ENCODE measurements at regions not wholly inside any gene's neighbourhood (a gene's known extent, or its start where the extent isn't known, plus 50 kb on each side); places are given as distances from the start of the nearest gene placed in this dataset.

DNA sequence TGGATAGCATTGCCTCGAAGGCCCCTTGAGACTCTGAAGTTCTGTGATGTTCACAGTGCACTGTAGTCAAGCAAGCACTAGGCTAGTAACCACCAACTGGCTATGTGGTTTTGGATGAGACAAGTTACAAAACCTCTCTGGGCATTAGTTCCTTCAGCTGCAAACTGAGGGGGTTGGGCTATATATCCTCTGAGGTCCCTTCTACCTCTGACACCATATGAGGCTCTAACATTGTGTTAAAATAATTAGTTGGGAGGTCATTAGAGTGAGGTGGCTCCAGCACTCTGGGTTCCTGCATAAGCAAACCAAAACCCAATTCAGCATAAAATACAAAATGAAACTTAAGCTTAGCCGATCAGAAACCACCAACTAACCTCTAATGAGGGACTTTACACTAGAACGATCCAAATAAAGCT lies 209.5 kb upstream of the LRRN1 start:
- Mint-ChIP-seq H3K4me3 (no peak overlapping the region), H3K4me1 (peaks cover 25% of the 10 kb centered on the region), H3K36me3 (ENCODE audit: low read depth) (no peaks in the 10 kb centered on the region), H3K9me3 (peaks cover 11% of the 10 kb centered on the region), H3K27ac (ENCODE audit: unreplicated experiment) (no peak overlapping the region), H3K27me3 (ENCODE audit: low read depth) (no peaks in the 10 kb centered on the region)
- no peak for DNase-seq (ENCODE audit: low read depth, low spot score)
- TF ChIP-seq, protein P1, sequence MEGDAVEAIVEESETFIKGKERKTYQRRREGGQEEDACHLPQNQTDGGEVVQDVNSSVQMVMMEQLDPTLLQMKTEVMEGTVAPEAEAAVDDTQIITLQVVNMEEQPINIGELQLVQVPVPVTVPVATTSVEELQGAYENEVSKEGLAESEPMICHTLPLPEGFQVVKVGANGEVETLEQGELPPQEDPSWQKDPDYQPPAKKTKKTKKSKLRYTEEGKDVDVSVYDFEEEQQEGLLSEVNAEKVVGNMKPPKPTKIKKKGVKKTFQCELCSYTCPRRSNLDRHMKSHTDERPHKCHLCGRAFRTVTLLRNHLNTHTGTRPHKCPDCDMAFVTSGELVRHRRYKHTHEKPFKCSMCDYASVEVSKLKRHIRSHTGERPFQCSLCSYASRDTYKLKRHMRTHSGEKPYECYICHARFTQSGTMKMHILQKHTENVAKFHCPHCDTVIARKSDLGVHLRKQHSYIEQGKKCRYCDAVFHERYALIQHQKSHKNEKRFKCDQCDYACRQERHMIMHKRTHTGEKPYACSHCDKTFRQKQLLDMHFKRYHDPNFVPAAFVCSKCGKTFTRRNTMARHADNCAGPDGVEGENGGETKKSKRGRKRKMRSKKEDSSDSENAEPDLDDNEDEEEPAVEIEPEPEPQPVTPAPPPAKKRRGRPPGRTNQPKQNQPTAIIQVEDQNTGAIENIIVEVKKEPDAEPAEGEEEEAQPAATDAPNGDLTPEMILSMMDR (conservative IDR thresholded peaks at IDR 0.05): no peak

DNA sequence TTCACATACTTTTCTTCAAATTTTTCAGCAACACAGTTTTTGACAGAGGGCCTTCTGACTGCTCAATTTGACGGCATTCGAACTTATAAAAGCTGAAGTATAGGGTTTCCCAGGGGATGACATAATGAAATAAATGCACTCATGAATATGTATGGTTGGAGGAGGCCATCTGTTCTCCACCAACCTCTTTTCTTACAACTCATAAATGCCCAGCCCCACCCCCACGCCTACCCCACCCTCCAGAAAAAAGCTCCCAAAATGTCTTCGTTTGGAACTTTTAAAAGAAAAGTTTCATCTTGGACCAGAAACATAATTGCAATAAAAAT lies 211.6 kb upstream of the LRRN1 start:
- Mint-ChIP-seq H3K9me3 (peaks cover 7% of the 10 kb centered on the region), H3K36me3 (ENCODE audit: low read depth) (no peaks in the 10 kb centered on the region), H3K27ac (ENCODE audit: unreplicated experiment) (no peak overlapping the region), H3K4me3 (peak overlapping the region; percentile 20), H3K27me3 (ENCODE audit: low read depth) (no peaks in the 10 kb centered on the region), H3K4me1 (peaks cover 25% of the 10 kb centered on the region)
- TF ChIP-seq, protein P1 (conservative IDR thresholded peaks at IDR 0.05): no peak
- no peak for DNase-seq (ENCODE audit: low read depth, low spot score)

DNA sequence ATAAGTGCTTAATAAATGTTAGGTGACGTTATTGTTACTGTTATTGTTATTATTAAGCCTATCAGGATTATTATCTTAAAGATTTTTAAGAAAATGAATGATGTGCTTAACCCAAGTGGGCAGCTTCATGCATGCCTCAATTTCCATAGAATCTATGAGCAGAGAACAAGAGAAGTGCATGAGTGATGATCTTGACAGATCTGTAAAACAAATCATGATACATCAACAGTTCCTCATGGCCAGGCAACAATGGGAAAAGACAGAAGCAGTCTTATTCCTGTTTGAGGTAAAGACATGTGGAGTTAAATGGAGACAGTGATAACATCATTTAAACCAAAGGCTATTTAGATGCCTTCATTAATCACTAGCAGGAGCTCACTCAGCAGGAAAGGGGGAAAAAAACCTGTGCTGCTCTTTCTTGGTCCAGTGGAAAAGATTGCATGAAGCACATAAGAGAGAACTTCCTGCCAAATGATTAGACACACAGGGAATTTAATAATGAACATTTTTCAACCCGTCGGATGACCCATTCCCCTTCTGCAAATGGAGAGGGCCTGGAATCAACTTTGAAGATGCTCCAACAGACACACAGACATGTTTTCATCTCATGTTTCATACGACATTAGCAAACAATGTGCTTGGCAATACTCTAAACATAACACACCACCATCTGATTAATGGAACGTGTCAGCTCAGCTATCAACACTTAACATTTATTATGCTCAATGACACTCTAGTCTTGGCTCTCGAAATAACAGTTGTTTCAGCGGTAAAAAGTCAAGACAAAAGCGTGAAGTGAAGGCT lies 212.2 kb upstream of the LRRN1 start:
- DNase-seq (ENCODE audit: low read depth, low spot score): no peak
- TF ChIP-seq, protein P1 (conservative IDR thresholded peaks at IDR 0.05): no peak
- Mint-ChIP-seq H3K27ac (ENCODE audit: unreplicated experiment) (peak overlapping the region; percentile 52), H3K9me3 (peaks cover 4% of the 10 kb centered on the region), H3K36me3 (ENCODE audit: low read depth) (no peaks in the 10 kb centered on the region), H3K4me3 (peak overlapping the region; percentile 20), H3K4me1 (peaks cover 25% of the 10 kb centered on the region), H3K27me3 (ENCODE audit: low read depth) (no peaks in the 10 kb centered on the region)

DNA sequence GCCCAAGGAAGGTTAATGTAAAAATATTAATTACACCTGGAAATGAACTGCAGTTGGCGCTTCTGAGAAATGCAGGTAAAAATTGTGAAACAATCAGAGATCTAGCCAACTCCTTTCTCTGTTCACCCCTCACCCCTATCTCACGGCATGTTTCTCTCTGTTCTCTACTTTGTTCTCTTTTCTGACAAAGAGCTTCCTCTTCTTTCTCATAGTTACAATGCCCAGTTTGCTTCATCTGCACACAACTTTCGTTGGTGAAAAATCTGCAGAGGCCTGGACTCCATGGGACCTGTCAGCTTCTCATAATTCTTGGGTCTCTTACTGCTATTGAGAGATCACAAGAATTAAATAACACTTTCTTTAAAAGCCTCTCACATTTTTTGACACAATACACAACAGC lies 212.9 kb upstream of the LRRN1 start:
- no peaks in the 10 kb centered on the region for H3K9me3 Mint-ChIP-seq
- no peaks in the 10 kb centered on the region for H3K36me3 Mint-ChIP-seq (ENCODE audit: low read depth)
- H3K27ac Mint-ChIP-seq (ENCODE audit: unreplicated experiment): no peak overlapping the region
- TF ChIP-seq, protein P1 (conservative IDR thresholded peaks at IDR 0.05): no peak
- peaks cover 25% of the 10 kb centered on the region for H3K4me1 Mint-ChIP-seq
- no peak for DNase-seq (ENCODE audit: low read depth, low spot score)
- no peak overlapping the region for H3K4me3 Mint-ChIP-seq
- H3K27me3 Mint-ChIP-seq (ENCODE audit: low read depth): no peaks in the 10 kb centered on the region

DNA sequence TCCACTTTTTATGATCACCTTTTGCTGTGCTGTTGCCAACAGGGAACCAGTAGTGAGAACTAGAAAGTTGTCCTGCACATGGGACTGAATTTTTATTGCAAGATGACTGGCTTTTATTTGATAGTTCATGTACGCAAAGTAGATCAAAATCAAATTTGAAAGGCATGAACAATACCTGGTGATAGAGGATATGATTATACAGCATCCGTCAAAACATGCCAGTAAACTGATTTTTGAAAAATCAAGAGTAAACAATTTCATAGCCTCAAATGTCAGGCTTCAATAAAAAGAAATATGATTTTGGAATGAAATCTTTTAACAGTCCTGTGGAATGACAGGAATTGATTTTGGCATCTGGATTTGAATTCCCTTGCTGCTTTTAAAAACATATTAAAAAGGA lies 219.6 kb upstream of the LRRN1 start:
- Mint-ChIP-seq H3K9me3 (no peaks in the 10 kb centered on the region), H3K27me3 (ENCODE audit: low read depth) (no peaks in the 10 kb centered on the region), H3K36me3 (ENCODE audit: low read depth) (no peaks in the 10 kb centered on the region)

More for the DNA sequence above, 219.6 kb upstream of the LRRN1 start:
- no peak for DNase-seq (ENCODE audit: low read depth, low spot score)
- TF ChIP-seq, protein P1 (conservative IDR thresholded peaks at IDR 0.05): no peak
- H3K4me1 Mint-ChIP-seq: no peaks in the 10 kb centered on the region
- H3K4me3 Mint-ChIP-seq: no peak overlapping the region
- no peak overlapping the region for H3K27ac Mint-ChIP-seq (ENCODE audit: unreplicated experiment)
